A673 (cell line): ENCODE measurements at regions not wholly inside any gene's neighbourhood (a gene's known extent, or its start where the extent isn't known, plus 50 kb on each side); places are given as distances from the start of the nearest gene placed in this dataset.
"Not testable (repeated sequence)": the region's sequence is repeated elsewhere in the genome, so short reads cannot be mapped to it uniquely, and the experiment has no call there.

Experiments used
- BruUV-seq: library from RNA; stranded (reverse); fragments of 400-500 nt; replicated peaks from 2 replicates; lab custom pipeline; 2021; lab: Mats Ljungman, UMichigan
- CTCF ChIA-PET: fragments of 300-600 bp; sonication (Branson Sonifier 250); formaldehyde crosslinking; loops from one replicate; lab custom pipeline; 2022; ENCODE audit warnings: antibody characterized with exemption; lab: Charles Lee
- POLR2A ChIA-PET: fragments of 300-600 bp; sonication (Branson Sonifier 250); formaldehyde crosslinking; loops from one replicate; lab custom pipeline; 2022; ENCODE audit warnings: antibody characterized with exemption; ENCODE audit not compliant: low non-redundant PET; lab: Charles Lee
- DNase-seq: peaks from one replicate; pipeline ENCODE4 v3.0.0-alpha.2; 2015; ENCODE audit warnings: low spot score
- H3K27ac ChIP-seq: fragments of 200-600 bp; sonication (generic); 2 replicates; pipeline ENCODE4 v1.5.1; 2016; ENCODE audit warnings: mixed run types, low read depth, mild to moderate bottlenecking, mixed read lengths, antibody characterized with exemption, low read length; ENCODE audit not compliant: poor library complexity, severe bottlenecking
- H3K27me3 ChIP-seq: fragments of 200-600 bp; sonication (generic); replicated peaks from 2 replicates; pipeline ENCODE4 v1.6.1; 2017; ENCODE audit warnings: mixed run types, low read depth, mild to moderate bottlenecking, mixed read lengths, antibody characterized with exemption, low read length; ENCODE audit not compliant: insufficient read depth, poor library complexity
- H3K36me3 ChIP-seq: fragments of 200-600 bp; sonication (generic); 2 replicates; pipeline ENCODE4 v1.6.1; 2016; ENCODE audit warnings: mixed run types, mild to moderate bottlenecking, mixed read lengths, antibody characterized with exemption, low read length; ENCODE audit not compliant: insufficient read depth, poor library complexity, severe bottlenecking
- H3K4me1 ChIP-seq: fragments of 200-600 bp; sonication (generic); 2 replicates; pipeline ENCODE4 v1.6.1; 2017; ENCODE audit warnings: mixed run types, mild to moderate bottlenecking, mixed read lengths, antibody characterized with exemption, low read length; ENCODE audit not compliant: insufficient read depth, poor library complexity, severe bottlenecking
- H3K4me3 ChIP-seq: fragments of 200-600 bp; sonication (generic); 2 replicates; pipeline ENCODE4 v1.5.1; 2016; ENCODE audit warnings: low read depth, mixed run types, mild to moderate bottlenecking, mixed read lengths, low read length; ENCODE audit not compliant: poor library complexity, severe bottlenecking
- H3K9me3 ChIP-seq: fragments of 200-600 bp; sonication (generic); 2 replicates; pipeline ENCODE4 v1.6.1; 2016; ENCODE audit warnings: mixed run types, low read depth, mild to moderate bottlenecking, mixed read lengths, antibody characterized with exemption, low read length; ENCODE audit not compliant: poor library complexity, severe bottlenecking
- EZH2 ChIP-seq: fragments of 200-600 bp; sonication (generic); IDR thresholded peaks from 2 replicates; pipeline ENCODE4 v1.6.1; 2017; ENCODE audit warnings: borderline replicate concordance, low read depth, mild to moderate bottlenecking, mixed read lengths, antibody characterized with exemption, low read length; ENCODE audit not compliant: poor library complexity, severe bottlenecking
- intact Hi-C: fragments of 100-400 bp; cut with micrococcal nuclease; formaldehyde crosslinking; loops from one replicate; pipeline ENCODE4 v1.10.0; 2022; ENCODE audit not compliant: unreplicated experiment
- TF ChIP-seq, protein P1 (sequence below): fragments of 300-800, 200-600 bp; sonication (generic); conservative IDR thresholded peaks from 2 replicates; pipeline ENCODE4 v1.5.1; 2017; ENCODE audit warnings: low read depth, mild to moderate bottlenecking, antibody characterized with exemption, low read length, moderate library complexity, mixed read lengths

DNA sequence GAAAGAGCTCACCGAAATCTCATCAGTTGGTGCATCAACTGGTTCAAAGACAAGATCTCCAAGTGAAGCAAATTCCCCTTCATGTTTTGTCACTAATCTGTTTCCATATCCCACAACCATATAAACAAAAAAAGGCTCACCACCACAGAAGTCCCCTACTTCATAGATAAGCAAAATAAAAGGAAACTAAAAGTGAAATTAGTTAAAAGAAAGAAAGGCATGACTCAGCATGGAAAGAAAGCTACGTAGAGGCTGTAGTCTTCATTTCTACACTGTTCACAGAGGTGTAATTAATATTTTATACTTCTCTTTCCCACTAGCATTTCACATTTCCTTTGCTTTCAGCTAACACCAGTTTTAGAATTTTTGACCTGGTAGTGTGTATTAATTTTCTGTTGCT, 208.0 kb downstream of the CYLC2 start:
- Histone ChIP-seq H3K4me1 (no peaks in the 10 kb centered on the region), H3K9me3 (peaks cover 7% of the 10 kb centered on the region), H3K27ac (no peak overlapping the region), H3K4me3 (no peak overlapping the region), H3K27me3 (no peaks in the 10 kb centered on the region), H3K36me3 (no peaks in the 10 kb centered on the region)
- intact Hi-C loops = no loop called here
- no TSS peak for BruUV-seq
- ChIA-PET POLR2A (no interaction called here), CTCF (no interaction called here)
- TF ChIP-seq EZH2 = no peak
- TF ChIP-seq, protein P1, sequence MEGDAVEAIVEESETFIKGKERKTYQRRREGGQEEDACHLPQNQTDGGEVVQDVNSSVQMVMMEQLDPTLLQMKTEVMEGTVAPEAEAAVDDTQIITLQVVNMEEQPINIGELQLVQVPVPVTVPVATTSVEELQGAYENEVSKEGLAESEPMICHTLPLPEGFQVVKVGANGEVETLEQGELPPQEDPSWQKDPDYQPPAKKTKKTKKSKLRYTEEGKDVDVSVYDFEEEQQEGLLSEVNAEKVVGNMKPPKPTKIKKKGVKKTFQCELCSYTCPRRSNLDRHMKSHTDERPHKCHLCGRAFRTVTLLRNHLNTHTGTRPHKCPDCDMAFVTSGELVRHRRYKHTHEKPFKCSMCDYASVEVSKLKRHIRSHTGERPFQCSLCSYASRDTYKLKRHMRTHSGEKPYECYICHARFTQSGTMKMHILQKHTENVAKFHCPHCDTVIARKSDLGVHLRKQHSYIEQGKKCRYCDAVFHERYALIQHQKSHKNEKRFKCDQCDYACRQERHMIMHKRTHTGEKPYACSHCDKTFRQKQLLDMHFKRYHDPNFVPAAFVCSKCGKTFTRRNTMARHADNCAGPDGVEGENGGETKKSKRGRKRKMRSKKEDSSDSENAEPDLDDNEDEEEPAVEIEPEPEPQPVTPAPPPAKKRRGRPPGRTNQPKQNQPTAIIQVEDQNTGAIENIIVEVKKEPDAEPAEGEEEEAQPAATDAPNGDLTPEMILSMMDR = no peak
- no peak for DNase-seq

DNA sequence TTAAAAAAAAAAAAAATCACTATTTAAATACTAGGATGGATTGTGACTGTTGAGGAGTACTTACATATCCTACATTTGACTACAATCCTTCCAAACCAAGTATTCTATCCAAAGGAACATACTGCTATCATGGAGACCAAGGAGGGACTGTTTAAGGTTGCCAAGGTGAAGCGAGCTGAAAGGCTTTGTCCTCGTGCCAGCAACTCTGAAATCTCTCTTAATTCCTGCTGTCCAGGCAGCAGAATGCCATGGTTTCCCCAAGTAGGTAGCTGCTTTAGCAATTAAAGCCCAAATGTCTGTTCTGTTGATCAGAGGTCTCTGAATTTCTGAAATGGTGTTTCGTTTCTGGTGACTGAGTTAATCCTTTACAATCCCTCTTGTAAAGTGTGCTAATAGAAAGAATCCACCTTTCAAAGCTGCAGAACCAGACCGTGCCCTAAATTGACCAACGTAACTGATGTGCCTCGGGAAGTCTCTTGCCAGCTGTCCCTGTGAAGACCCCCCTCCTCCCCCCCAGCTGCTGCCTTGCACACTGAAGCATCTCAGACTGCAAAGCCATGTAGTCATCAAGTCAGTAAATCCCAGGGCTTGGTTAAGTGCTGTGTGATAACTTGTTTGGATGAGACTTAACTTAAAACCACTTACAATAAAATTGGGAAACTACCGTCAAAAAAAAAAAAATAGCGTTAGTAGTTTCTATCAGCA, 210.9 kb downstream of the CYLC2 start:
- H3K4me3 ChIP-seq, BruUV-seq, H3K36me3 ChIP-seq, H3K27me3 ChIP-seq, H3K4me1 ChIP-seq, H3K27ac ChIP-seq, CTCF ChIA-PET, DNase-seq, POLR2A ChIA-PET, intact Hi-C loops: not testable (repeated sequence)
- H3K9me3 ChIP-seq = peaks cover 27% of the 10 kb centered on the region

DNA sequence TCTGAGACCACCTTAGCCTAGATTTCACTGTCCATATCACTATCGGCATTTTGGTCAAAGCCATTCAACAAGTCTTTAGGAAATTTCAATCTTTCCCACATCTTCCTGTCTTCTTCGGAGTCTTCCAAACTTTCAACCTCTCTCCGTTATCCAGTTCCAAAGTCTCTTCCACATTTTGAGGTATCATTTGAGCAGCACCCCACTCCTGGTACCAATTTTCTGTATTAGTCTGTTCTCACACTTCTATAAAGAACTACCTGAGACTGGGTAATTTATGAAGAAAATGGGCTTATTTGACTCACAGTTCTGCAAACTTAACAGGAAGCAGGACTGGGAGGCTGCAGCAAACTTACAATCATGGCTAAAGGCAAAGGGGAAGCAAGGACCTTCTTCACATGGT, 215.5 kb downstream of the CYLC2 start:
- peaks cover 24% of the 10 kb centered on the region for H3K9me3 ChIP-seq
- BruUV-seq = no TSS peak
- TF ChIP-seq, protein P1 = no peak
- no peak for TF ChIP-seq EZH2
- DNase-seq = no peak
- no peaks in the 10 kb centered on the region for H3K27me3 ChIP-seq
- H3K4me1 ChIP-seq = no peaks in the 10 kb centered on the region
- POLR2A ChIA-PET = no interaction called here
- intact Hi-C loops = no loop called here
- CTCF ChIA-PET = no interaction called here
- no peaks in the 10 kb centered on the region for H3K36me3 ChIP-seq
- no peak overlapping the region for H3K4me3 ChIP-seq
- H3K27ac ChIP-seq = no peak overlapping the region

DNA sequence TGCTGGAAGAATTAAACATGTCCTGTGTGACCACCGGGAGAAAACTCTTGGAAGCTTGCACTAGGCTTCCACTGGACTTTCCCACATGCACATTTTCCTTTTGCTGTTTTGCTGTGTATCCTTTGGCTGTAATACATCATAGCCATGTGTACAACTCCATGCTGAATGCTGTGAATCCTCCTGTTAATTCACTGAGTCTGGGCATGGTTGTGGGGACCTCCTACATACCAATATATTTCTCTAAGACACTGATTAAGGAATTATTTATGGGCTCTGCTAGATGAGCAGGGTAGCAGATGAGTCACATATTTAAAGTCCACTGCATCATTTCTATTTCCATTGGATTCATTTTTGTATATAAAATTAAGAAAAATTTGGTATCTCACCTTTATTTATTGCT, 220.1 kb downstream of the CYLC2 start:
- Histone ChIP-seq H3K27me3 (no peaks in the 10 kb centered on the region), H3K27ac (no peak overlapping the region), H3K4me3 (no peak overlapping the region), H3K36me3 (no peaks in the 10 kb centered on the region), H3K4me1 (no peaks in the 10 kb centered on the region), H3K9me3 (peaks cover 12% of the 10 kb centered on the region)
- TF ChIP-seq EZH2 = no peak
- TF ChIP-seq, protein P1 = no peak
- no TSS peak for BruUV-seq
- intact Hi-C loops = no loop called here
- DNase-seq = no peak
- ChIA-PET CTCF (no interaction called here), POLR2A (no interaction called here)
